K562 (cell line): ENCODE measurements at regions not wholly inside any gene's neighbourhood (a gene's known extent, or its start where the extent isn't known, plus 50 kb on each side); places are given as distances from the start of the nearest gene placed in this dataset.

Experiments used
- CBX1 ChIP-seq: sonication (generic); IDR thresholded peaks from 2 replicates; pipeline ENCODE4 v1.6.1; 2016; ENCODE audit warnings: antibody characterized with exemption, low read depth, mild to moderate bottlenecking
- CREB3L1 ChIP-seq: fragments of 450-650 bp; IDR thresholded peaks from 2 replicates; pipeline ENCODE4 v1.6.1; 2014; ENCODE audit warnings: low read depth, mild to moderate bottlenecking, moderate library complexity, borderline replicate concordance
- CTCFL ChIP-seq: IDR thresholded peaks from 2 replicates; pipeline ENCODE4 v1.6.1; 2011; ENCODE audit warnings: borderline replicate concordance, low read depth, mild to moderate bottlenecking, moderate library complexity, low read length; ENCODE audit not compliant: insufficient read depth, poor library complexity, severe bottlenecking
- EP300 ChIP-seq: IDR thresholded peaks from 2 replicates; pipeline ENCODE4 v1.6.1; 2012; ENCODE audit warnings: low read length, improper control_type of control experiment
- MAFK ChIP-seq: IDR thresholded peaks from 2 replicates; pipeline ENCODE4 v1.6.1; 2011; ENCODE audit warnings: low read length, improper control_type of control experiment
- MBD2 ChIP-seq: sonication (generic); IDR thresholded peaks from 2 replicates; pipeline ENCODE4 v1.6.1; 2016; ENCODE audit warnings: low read depth, borderline replicate concordance
- MCM5 ChIP-seq: fragments of 450-650 bp; IDR thresholded peaks from 2 replicates; pipeline ENCODE4 v1.6.1; 2016; ENCODE audit warnings: low read depth
- MYNN ChIP-seq, 2 experiments: sonication (generic); formaldehyde crosslinking in 1 of 2; IDR thresholded peaks; 2 replicates each; pipeline versions ENCODE4 v1.5.0 to v1.6.1; 2016 to 2020; ENCODE audit warnings: antibody characterized with exemption in 1 of 2, missing genetic modification reagents in 1 of 2
- NELFE ChIP-seq: IDR thresholded peaks from 2 replicates; pipeline ENCODE4 v1.6.1; 2011; ENCODE audit warnings: mild to moderate bottlenecking; ENCODE audit not compliant: insufficient read depth, insufficient read length
- NFIC ChIP-seq: fragments of 450-650 bp; IDR thresholded peaks from 2 replicates; pipeline ENCODE4 v1.6.1; 2017; ENCODE audit warnings: mild to moderate bottlenecking, inconsistent platforms
- NONO ChIP-seq, 2 experiments: fragments of 200-400 bp in 1 of 2; fragments of 450-650 bp in 1 of 2; formaldehyde crosslinking in 1 of 2; IDR thresholded peaks; 2 replicates each; pipeline ENCODE4 v1.6.1; 2017; ENCODE audit warnings: low read depth in 2 of 2, mild to moderate bottlenecking in 2 of 2, moderate library complexity in 2 of 2, low read length in 1 of 2
- SIN3B ChIP-seq: fragments of 450-650 bp; IDR thresholded peaks from 2 replicates; pipeline ENCODE4 v1.6.1; 2017; ENCODE audit warnings: low read depth, mild to moderate bottlenecking, moderate library complexity
- SOX6 ChIP-seq: fragments of 450-650 bp; IDR thresholded peaks from 2 replicates; pipeline ENCODE4 v1.6.1; 2014; ENCODE audit warnings: mild to moderate bottlenecking
- TEAD1 ChIP-seq, 2 experiments: fragments of 450-650 bp in 1 of 2; sonication (generic) in 1 of 2; formaldehyde crosslinking; IDR thresholded peaks; 2 replicates each; pipeline versions ENCODE4 v1.4.0 to v1.8.0; 2020 to 2022; ENCODE audit warnings: mild to moderate bottlenecking in 2 of 2, missing genetic modification reagents in 1 of 2
- TFAP4 ChIP-seq: sonication (generic); formaldehyde crosslinking; IDR thresholded peaks from 2 replicates; pipeline ENCODE4 v1.8.0; 2022; ENCODE audit warnings: missing genetic modification reagents, mild to moderate bottlenecking, moderate library complexity, borderline replicate concordance
- ZBTB12 ChIP-seq: fragments of 250-450 bp; sonication (Bioruptor Pico); IDR thresholded peaks from 2 replicates; pipeline ENCODE4 v1.4.0; 2020
- ZNF175 ChIP-seq: fragments of 200-800 bp; sonication (Bioruptor generic); IDR thresholded peaks from 2 replicates; pipeline ENCODE4 v1.6.1; 2016; ENCODE audit warnings: low read depth, mild to moderate bottlenecking, missing genetic modification characterization, missing compliant biosample characterization
- ZNF384 ChIP-seq: IDR thresholded peaks from 2 replicates; pipeline ENCODE4 v1.6.1; 2012; ENCODE audit warnings: low read depth, low read length, improper control_type of control experiment
- ZNF589 ChIP-seq: fragments of 200-800 bp; sonication (Bioruptor generic); IDR thresholded peaks from 2 replicates; pipeline ENCODE4 v1.6.1; 2016; ENCODE audit warnings: low read depth, missing genetic modification characterization, missing compliant biosample characterization
- ZNF740 ChIP-seq, 3 experiments: fragments of 200-800 bp in 1 of 3; sonication (Bioruptor generic) in 1 of 3; sonication (generic) in 1 of 3; formaldehyde crosslinking in 1 of 3; IDR thresholded peaks; 2 replicates each; pipeline versions ENCODE4 v1.6.1 to v1.8.0; 2016 to 2022; ENCODE audit warnings: mild to moderate bottlenecking in 2 of 3, missing compliant biosample characterization in 2 of 3, missing genetic modification characterization in 2 of 3, missing genetic modification reagents in 1 of 3

- TF ChIP-seq ZBTB12 (CRISPR knock-in tag) = 0 out of 2 replicates have a peak, but pooled peaks have one; percentile 7
- TF ChIP-seq SIN3B = peak; percentile 17; the same call in 1 of the 2 replicates
- peak; percentile 27; the same call in 1 of the 2 replicates for TF ChIP-seq MYNN (IDR thresholded peaks at IDR 0.05)
- TF ChIP-seq MYNN (CRISPR knock-in tag; IDR thresholded peaks at IDR 0.05) = no peak
- TF ChIP-seq MCM5 = no peak
- peak; percentile 85 for TF ChIP-seq NFIC
- TF ChIP-seq ZNF740 (CRISPR knock-in tag; IDR thresholded peaks at IDR 0.05) = peak; percentile 86
- TF ChIP-seq ZNF740 (tag; IDR thresholded peaks at IDR 0.05) = peak in 1 of 2 experiments; percentile 91; a peak in 2 of 4 replicates
- TF ChIP-seq MBD2 = 0 out of 2 replicates have a peak, but pooled peaks have one; percentile 14
- TF ChIP-seq NELFE = no peak
- peak; percentile 17 for TF ChIP-seq MAFK
- peak; percentile 50 for TF ChIP-seq CREB3L1
- TF ChIP-seq ZNF384 = no peak
- peak; percentile 32; the same call in 1 of the 2 replicates for TF ChIP-seq TFAP4
- TF ChIP-seq ZNF589 (CRISPR knock-in tag) = peak; percentile 93
- TF ChIP-seq NONO (IDR thresholded peaks at IDR 0.05; ENCODE audit: low read depth in 2 of 2, low read length in 1 of 2) = peak; percentile 5 to 72; a peak in 1 of 4 replicates
- peak; percentile 49; the same call in 1 of the 2 replicates for TF ChIP-seq CBX1
- TF ChIP-seq CTCFL = no peak
- peak; percentile 87 for TF ChIP-seq EP300
- peak; percentile 80 for TF ChIP-seq SOX6
- peak in 1 of 2 experiments; percentile 54 for TF ChIP-seq TEAD1 (CRISPR knock-in tag; IDR thresholded peaks at IDR 0.05)
- TF ChIP-seq ZNF175 (CRISPR knock-in tag) = peak; percentile 94
Measured at GRCh38 chr6:28758046-28758817, 165.6 kb downstream of the TRIM27 start (continued).
